SU-DHL-6 (cell line): ENCODE measurements at regions not wholly inside any gene's neighbourhood (a gene's known extent, or its start where the extent isn't known, plus 50 kb on each side); places are given as distances from the start of the nearest gene placed in this dataset.

Source experiments
- H2AFZ ChIP-seq: fragments of 200-600 bp; sonication (generic); 2 replicates; pipeline ENCODE4 v1.6.1; 2014; ENCODE audit warnings: low read depth, mild to moderate bottlenecking, moderate library complexity, mixed read lengths, antibody characterized with exemption, low read length; ENCODE audit not compliant: severe bottlenecking
- H3F3A ChIP-seq: fragments of 200-600 bp; shearing (Covaris generic); 2 replicates; pipeline ENCODE4 v1.6.0; 2016; ENCODE audit warnings: antibody characterized with exemption, mild to moderate bottlenecking; ENCODE audit not compliant: insufficient read depth
- H3K27ac ChIP-seq: fragments of 200-600 bp; sonication (generic); 2 replicates; pipeline ENCODE4 v1.5.1; 2016; ENCODE audit warnings: low read depth, mild to moderate bottlenecking, low read length, moderate library complexity, mixed read lengths
- H3K27me3 ChIP-seq: fragments of 200-600 bp; sonication (generic), shearing (Covaris generic); 2 replicates; pipeline ENCODE4 v1.6.0; 2014; ENCODE audit warnings: mild to moderate bottlenecking, low read length
- H3K36me3 ChIP-seq: fragments of 200-600 bp; sonication (generic); 2 replicates; pipeline ENCODE4 v1.6.1; 2014; ENCODE audit warnings: mild to moderate bottlenecking, low read length, mixed read lengths
- H3K4me2 ChIP-seq: fragments of 300-600, 200-600 bp; shearing (Covaris generic), sonication (generic); 2 replicates; pipeline ENCODE4 v1.6.0; 2014; ENCODE audit warnings: low read length, low read depth, mild to moderate bottlenecking; ENCODE audit not compliant: poor library complexity, severe bottlenecking
- H3K4me3 ChIP-seq: fragments of 200-600 bp; sonication (generic); 2 replicates; pipeline ENCODE4 v1.5.1; 2014; ENCODE audit warnings: antibody characterized with exemption, low read length, mild to moderate bottlenecking, mixed read lengths; ENCODE audit not compliant: insufficient read depth, poor library complexity, severe bottlenecking
- H3K79me2 ChIP-seq: fragments of 200-600 bp; sonication (generic); 2 replicates; pipeline ENCODE4 v1.6.1; 2014; ENCODE audit warnings: mild to moderate bottlenecking, low read length, moderate library complexity; ENCODE audit not compliant: insufficient read depth
- H3K9ac ChIP-seq: fragments of 200-600 bp; sonication (generic); 2 replicates; pipeline ENCODE4 v1.7.0; 2014; ENCODE audit warnings: mild to moderate bottlenecking, low read length
- H3K9me2 ChIP-seq: fragments of 200-600 bp; sonication (generic); replicated peaks from 2 replicates; pipeline ENCODE4 v1.6.1; 2014; ENCODE audit warnings: low read length; ENCODE audit not compliant: insufficient read depth
- H3K9me3 ChIP-seq: fragments of 200-600 bp; sonication (generic); 2 replicates; pipeline ENCODE4 v1.6.1; 2014; ENCODE audit warnings: low read length, mixed read lengths; ENCODE audit not compliant: insufficient read depth
- H4K20me1 ChIP-seq: fragments of 200-600 bp; sonication (generic); 2 replicates; pipeline ENCODE4 v1.6.1; 2014; ENCODE audit warnings: low read depth, mild to moderate bottlenecking, antibody characterized with exemption, low read length, moderate library complexity, mixed read lengths
- CTCF ChIP-seq: fragments of 200-600 bp; sonication (generic); IDR thresholded peaks from one replicate; pipeline ENCODE4 v1.5.1; 2017; ENCODE audit warnings: antibody characterized with exemption, mild to moderate bottlenecking, low read length, moderate library complexity; ENCODE audit not compliant: insufficient read depth, poor library complexity, severe bottlenecking
- EZH2phosphoT487 ChIP-seq: fragments of 200-600 bp; sonication (generic), shearing (Covaris generic); conservative IDR thresholded peaks from 2 replicates; pipeline ENCODE4 v1.6.1; 2018; ENCODE audit warnings: mild to moderate bottlenecking, antibody characterized with exemption, low read length, moderate library complexity, mixed read lengths

GRCh38 chrX:131729295-131729694, 185.4 kb downstream of the OR13H1 start:
- no peaks in the 10 kb centered on the region for H3K9me3 ChIP-seq
- H3K9ac ChIP-seq = no peak overlapping the region
- no peaks in the 10 kb centered on the region for H4K20me1 ChIP-seq
- H3K27me3 ChIP-seq = no peaks in the 10 kb centered on the region
- no peaks in the 10 kb centered on the region for H3F3A ChIP-seq
- no peak overlapping the region for H3K4me2 ChIP-seq
- H3K4me3 ChIP-seq = no peak overlapping the region
- H3K36me3 ChIP-seq = no peaks in the 10 kb centered on the region
- TF ChIP-seq CTCF (no peak), EZH2phosphoT487 (no peak)
- no peak overlapping the region for H3K27ac ChIP-seq
- no peaks in the 10 kb centered on the region for H3K9me2 ChIP-seq
- H3K79me2 ChIP-seq = no peaks in the 10 kb centered on the region
- no peak overlapping the region for H2AFZ ChIP-seq

GRCh38 chrX:131734621-131735020, 190.7 kb downstream of the OR13H1 start:
- Histone ChIP-seq H3F3A (no peaks in the 10 kb centered on the region), H3K4me3 (no peak overlapping the region), H3K36me3 (no peaks in the 10 kb centered on the region), H4K20me1 (no peaks in the 10 kb centered on the region), H3K9me3 (no peaks in the 10 kb centered on the region), H3K27ac (no peak overlapping the region), H3K9ac (no peak overlapping the region), H3K9me2 (no peaks in the 10 kb centered on the region), H3K79me2 (no peaks in the 10 kb centered on the region), H2AFZ (no peak overlapping the region), H3K27me3 (no peaks in the 10 kb centered on the region), H3K4me2 (no peak overlapping the region)
- no peak for TF ChIP-seq EZH2phosphoT487
- TF ChIP-seq CTCF = no peak

- no peak overlapping the region for H3K4me2 ChIP-seq
- TF ChIP-seq EZH2phosphoT487 (no peak), CTCF (no peak)
- H3K4me3 ChIP-seq = no peak overlapping the region
- no peaks in the 10 kb centered on the region for H3K27me3 ChIP-seq
- H3K36me3 ChIP-seq = no peaks in the 10 kb centered on the region
- H3K27ac ChIP-seq = no peak overlapping the region
- no peak overlapping the region for H2AFZ ChIP-seq
- no peaks in the 10 kb centered on the region for H3F3A ChIP-seq
- no peaks in the 10 kb centered on the region for H3K9me2 ChIP-seq
- H3K79me2 ChIP-seq = no peaks in the 10 kb centered on the region
- no peak overlapping the region for H3K9ac ChIP-seq
- H3K9me3 ChIP-seq = no peaks in the 10 kb centered on the region
- H4K20me1 ChIP-seq = no peaks in the 10 kb centered on the region
Measured at GRCh38 chrX:131735127-131735526, 191.3 kb downstream of the OR13H1 start.
